HepG2 (cell line): ENCODE measurements at regions not wholly inside any gene's neighbourhood (a gene's known extent, or its start where the extent isn't known, plus 50 kb on each side); places are given as distances from the start of the nearest gene placed in this dataset.

Experiments
- ATAC-seq: fragments of 200-7000 bp; cut with Tn5 transposase; 3 replicates; pipeline ENCODE4 v1.9.1; 2020; ENCODE audit warnings: mild to moderate bottlenecking, moderate library complexity
- BruUV-seq: library from RNA; stranded (reverse); fragments of 400-500 nt; replicated peaks from 2 replicates; lab custom pipeline; 2021; lab: Mats Ljungman, UMichigan
- CTCF ChIA-PET: fragments of 300-600 bp; formaldehyde crosslinking; extraction: SDS; loops from one replicate; lab custom pipeline; 2021; ENCODE audit warnings: low total read pairs, inconsistent platforms, low intra/inter-chr PET ratio; lab: Yijun Ruan, JAX
- POLR2A ChIA-PET: fragments of 350-600 bp; sonication (Branson Sonifier 250); formaldehyde crosslinking; loops from one replicate; lab custom pipeline; 2020; ENCODE audit warnings: antibody characterized with exemption, inconsistent platforms; lab: Yijun Ruan, JAX
- DNase-seq: peaks from one replicate; pipeline ENCODE4 v3.0.0-alpha.2; 2015; ENCODE audit warnings: low spot score
- FAIRE-seq: peaks from 3 replicates; lab custom pipeline; 2011; peaks lifted over from hg19 to GRCh38; lab: Jason Lieb, UNC
- H2AFZ ChIP-seq: one replicate; pipeline ENCODE4 v1.6.1; 2011; ENCODE audit warnings: low read length, inconsistent platforms
- H3K27ac ChIP-seq: fragments of 300-600 bp; 3 replicates; pipeline ENCODE4 v1.8.0; 2011; ENCODE audit warnings: mixed run types, mild to moderate bottlenecking, mixed read lengths, low read length, inconsistent platforms; ENCODE audit not compliant: insufficient read depth; ENCODE audit errors: extremely low read length
- H3K27me3 ChIP-seq, 2 experiments: fragments of 200-600 bp in 1 of 2; 2 replicates in 1 of 2; 3 replicates in 1 of 2; pipeline versions ENCODE4 v1.6.0 to v1.8.0; 2011; ENCODE audit warnings: low read length in 2 of 2, mild to moderate bottlenecking in 2 of 2, moderate library complexity in 2 of 2, inconsistent platforms in 1 of 2; ENCODE audit not compliant: insufficient read depth in 2 of 2, control insufficient read depth in 1 of 2
- H3K36me3 ChIP-seq, 2 experiments: fragments of 200-600 bp in 1 of 2; replicated peaks in 1 of 2; 2 replicates in 1 of 2; 3 replicates in 1 of 2; pipeline versions ENCODE4 v1.5.1 to v1.8.0; 2011; ENCODE audit warnings: low read length in 2 of 2, inconsistent platforms in 1 of 2; ENCODE audit not compliant: insufficient read depth in 2 of 2, control insufficient read depth in 1 of 2
- H3K4me1 ChIP-seq: 2 replicates; pipeline ENCODE4 v1.5.1; 2012; ENCODE audit warnings: low read length, inconsistent platforms; ENCODE audit not compliant: insufficient read depth
- H3K4me2 ChIP-seq: 2 replicates; pipeline ENCODE4 v1.6.0; 2011; ENCODE audit warnings: low read depth, low read length, inconsistent platforms
- H3K4me3 ChIP-seq, 3 experiments: fragments of 200-600 bp in 1 of 3; sonication (generic), shearing (Covaris generic) in 1 of 3; replicated peaks in 1 of 3; 2 replicates each; pipeline ENCODE4 v1.5.1; 2011 to 2016; ENCODE audit warnings: low read length in 3 of 3, inconsistent platforms in 2 of 3, low read depth in 2 of 3, mild to moderate bottlenecking in 2 of 3, control low read depth in 1 of 3, mixed read lengths in 1 of 3; ENCODE audit not compliant: insufficient read depth in 1 of 3
- H3K79me2 ChIP-seq: one replicate; pipeline ENCODE4 v1.6.1; 2011; ENCODE audit warnings: low read length, inconsistent platforms; ENCODE audit not compliant: insufficient read depth
- H3K9ac ChIP-seq: 2 replicates; pipeline ENCODE4 v1.6.0; 2011; ENCODE audit warnings: mild to moderate bottlenecking, low read depth, low read length, inconsistent platforms; ENCODE audit not compliant: insufficient read depth
- H3K9me3 ChIP-seq: 2 replicates; pipeline ENCODE4 v1.5.1; 2012; ENCODE audit warnings: mild to moderate bottlenecking, low read length
- H4K20me1 ChIP-seq: 2 replicates; pipeline ENCODE4 v1.6.0; 2011; ENCODE audit warnings: inconsistent platforms, mild to moderate bottlenecking, low read length, moderate library complexity; ENCODE audit not compliant: insufficient read depth
- FOXK2 ChIP-seq: fragments of 450-650 bp; IDR thresholded peaks from 2 replicates; pipeline ENCODE4 v1.6.1; 2016
- KLF6 ChIP-seq: IDR thresholded peaks from 2 replicates; pipeline ENCODE4 v1.8.0; 2016; ENCODE audit warnings: missing biosample characterization, missing genetic modification reagents
- MIXL1 ChIP-seq: IDR thresholded peaks from 2 replicates; pipeline ENCODE4 v1.6.1; 2016
- SETDB1 ChIP-seq: sonication (generic); formaldehyde crosslinking; IDR thresholded peaks from 2 replicates; pipeline ENCODE4 v1.5.1; 2020; ENCODE audit warnings: missing genetic modification reagents, mild to moderate bottlenecking, borderline replicate concordance
- SNRNP70 ChIP-seq: fragments of 200-400 bp; formaldehyde crosslinking; IDR thresholded peaks from 2 replicates; pipeline ENCODE4 v1.6.1; 2017; ENCODE audit warnings: mild to moderate bottlenecking, low read depth, low read length, moderate library complexity
- ZNF251 ChIP-seq: sonication (generic); formaldehyde crosslinking; IDR thresholded peaks from 2 replicates; pipeline ENCODE4 v1.9.0; 2021; ENCODE audit warnings: mild to moderate bottlenecking, missing genetic modification reagents
- ZNF552 ChIP-seq: sonication (generic); formaldehyde crosslinking; IDR thresholded peaks from 2 replicates; pipeline ENCODE4 v1.9.0; 2022; ENCODE audit warnings: missing genetic modification reagents, mild to moderate bottlenecking, borderline replicate concordance
- ZNF572 ChIP-seq: sonication (generic); formaldehyde crosslinking; IDR thresholded peaks from 2 replicates; pipeline ENCODE4 v1.5.1; 2020; ENCODE audit warnings: mild to moderate bottlenecking, missing genetic modification reagents
- WGBS: methylation state at CpG from one replicate; pipeline ENCODE4 v1.1.6; 2017; ENCODE audit warnings: low lambda C conversion rate; 5-methylcytosine and 5-hydroxymethylcytosine counted together
- in situ Hi-C: cut with HindIII; loops from 2 replicates; pipeline ENCODE4 v1.10.0; 2017; ENCODE audit warnings: low pct_unique_long_range_greater_than_20kb; ENCODE audit not compliant: extremely low pct_ligation_motif_present
- intact Hi-C: fragments of 100-400 bp; cut with micrococcal nuclease; formaldehyde crosslinking; loops from one replicate; pipeline ENCODE4 v1.10.0; 2022; ENCODE audit not compliant: unreplicated experiment
- TF ChIP-seq, protein P1 (sequence below): IDR thresholded peaks from 2 replicates; pipeline ENCODE4 v1.6.1; 2012; ENCODE audit warnings: inconsistent platforms
- TF ChIP-seq, protein P2 (sequence below): sonication (generic); formaldehyde crosslinking; IDR thresholded peaks from 2 replicates; pipeline ENCODE4 v1.8.1; 2022; ENCODE audit warnings: mild to moderate bottlenecking, missing genetic modification reagents
- TF ChIP-seq, protein P3 (sequence below): sonication (generic); formaldehyde crosslinking; IDR thresholded peaks from 2 replicates; pipeline ENCODE4 v1.4.0; 2020; ENCODE audit warnings: missing genetic modification reagents, borderline replicate concordance

DNA sequence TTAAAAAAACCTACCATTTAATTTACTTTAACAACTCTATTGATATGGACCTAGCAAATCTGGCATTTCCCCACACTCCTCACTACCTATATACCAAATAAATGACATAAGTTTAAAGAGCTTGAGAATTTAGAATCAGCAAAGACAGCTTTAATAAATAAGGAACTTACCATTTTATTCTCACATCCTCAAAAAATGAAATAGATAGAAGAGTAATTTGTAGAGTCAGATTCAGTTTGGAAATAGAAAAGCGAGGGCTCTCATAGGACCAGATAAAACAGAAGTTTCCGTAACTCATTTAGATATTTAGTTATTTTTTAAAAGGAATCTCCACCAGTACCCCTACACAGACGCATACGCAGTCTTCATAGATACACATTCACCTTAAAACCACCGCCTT, 117.9 kb downstream of the RGS2 start:
- Histone ChIP-seq H3K4me3 (no peak overlapping the region), H3K9ac (no peak overlapping the region), H3K4me1 (no peaks in the 10 kb centered on the region), H3K9me3 (no peaks in the 10 kb centered on the region), H3K4me2 (no peak overlapping the region), H3K79me2 (no peaks in the 10 kb centered on the region), H3K27me3 (no peaks in the 10 kb centered on the region), H3K27ac (no peak overlapping the region), H2AFZ (no peak overlapping the region), H3K36me3 (no peaks in the 10 kb centered on the region), H4K20me1 (no peaks in the 10 kb centered on the region)
- intact Hi-C loops, result no loop called here
- ChIA-PET CTCF (no interaction called here), POLR2A (no interaction called here)
- no TSS peak for BruUV-seq
- no peak for DNase-seq
- TF ChIP-seq ZNF572 (CRISPR knock-in tag) (no peak), ZNF552 (CRISPR knock-in tag) (no peak), KLF6 (CRISPR knock-in tag) (no peak), SNRNP70 (no peak), FOXK2 (no peak), ZNF251 (CRISPR knock-in tag) (no peak), MIXL1 (no peak), SETDB1 (CRISPR knock-in tag) (no peak)
- TF ChIP-seq, protein P1, sequence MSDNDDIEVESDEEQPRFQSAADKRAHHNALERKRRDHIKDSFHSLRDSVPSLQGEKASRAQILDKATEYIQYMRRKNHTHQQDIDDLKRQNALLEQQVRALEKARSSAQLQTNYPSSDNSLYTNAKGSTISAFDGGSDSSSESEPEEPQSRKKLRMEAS, result no peak
- TF ChIP-seq, protein P2, sequence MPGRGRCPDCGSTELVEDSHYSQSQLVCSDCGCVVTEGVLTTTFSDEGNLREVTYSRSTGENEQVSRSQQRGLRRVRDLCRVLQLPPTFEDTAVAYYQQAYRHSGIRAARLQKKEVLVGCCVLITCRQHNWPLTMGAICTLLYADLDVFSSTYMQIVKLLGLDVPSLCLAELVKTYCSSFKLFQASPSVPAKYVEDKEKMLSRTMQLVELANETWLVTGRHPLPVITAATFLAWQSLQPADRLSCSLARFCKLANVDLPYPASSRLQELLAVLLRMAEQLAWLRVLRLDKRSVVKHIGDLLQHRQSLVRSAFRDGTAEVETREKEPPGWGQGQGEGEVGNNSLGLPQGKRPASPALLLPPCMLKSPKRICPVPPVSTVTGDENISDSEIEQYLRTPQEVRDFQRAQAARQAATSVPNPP (CRISPR knock-in tag), result no peak
- TF ChIP-seq, protein P3, sequence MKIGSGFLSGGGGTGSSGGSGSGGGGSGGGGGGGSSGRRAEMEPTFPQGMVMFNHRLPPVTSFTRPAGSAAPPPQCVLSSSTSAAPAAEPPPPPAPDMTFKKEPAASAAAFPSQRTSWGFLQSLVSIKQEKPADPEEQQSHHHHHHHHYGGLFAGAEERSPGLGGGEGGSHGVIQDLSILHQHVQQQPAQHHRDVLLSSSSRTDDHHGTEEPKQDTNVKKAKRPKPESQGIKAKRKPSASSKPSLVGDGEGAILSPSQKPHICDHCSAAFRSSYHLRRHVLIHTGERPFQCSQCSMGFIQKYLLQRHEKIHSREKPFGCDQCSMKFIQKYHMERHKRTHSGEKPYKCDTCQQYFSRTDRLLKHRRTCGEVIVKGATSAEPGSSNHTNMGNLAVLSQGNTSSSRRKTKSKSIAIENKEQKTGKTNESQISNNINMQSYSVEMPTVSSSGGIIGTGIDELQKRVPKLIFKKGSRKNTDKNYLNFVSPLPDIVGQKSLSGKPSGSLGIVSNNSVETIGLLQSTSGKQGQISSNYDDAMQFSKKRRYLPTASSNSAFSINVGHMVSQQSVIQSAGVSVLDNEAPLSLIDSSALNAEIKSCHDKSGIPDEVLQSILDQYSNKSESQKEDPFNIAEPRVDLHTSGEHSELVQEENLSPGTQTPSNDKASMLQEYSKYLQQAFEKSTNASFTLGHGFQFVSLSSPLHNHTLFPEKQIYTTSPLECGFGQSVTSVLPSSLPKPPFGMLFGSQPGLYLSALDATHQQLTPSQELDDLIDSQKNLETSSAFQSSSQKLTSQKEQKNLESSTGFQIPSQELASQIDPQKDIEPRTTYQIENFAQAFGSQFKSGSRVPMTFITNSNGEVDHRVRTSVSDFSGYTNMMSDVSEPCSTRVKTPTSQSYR (CRISPR knock-in tag), result no peak
- no peak for ATAC-seq
- in situ Hi-C loops, result no loop called here
- 35% methylated on average over 5 of the region's 5 CpGs for WGBS
- no peak for FAIRE-seq
